ENCODE measurements at regions not wholly inside any gene's neighbourhood (a gene's known extent, or its start where the extent isn't known, plus 50 kb on each side); places are given as distances from the start of the nearest gene placed in this dataset.

DNA sequence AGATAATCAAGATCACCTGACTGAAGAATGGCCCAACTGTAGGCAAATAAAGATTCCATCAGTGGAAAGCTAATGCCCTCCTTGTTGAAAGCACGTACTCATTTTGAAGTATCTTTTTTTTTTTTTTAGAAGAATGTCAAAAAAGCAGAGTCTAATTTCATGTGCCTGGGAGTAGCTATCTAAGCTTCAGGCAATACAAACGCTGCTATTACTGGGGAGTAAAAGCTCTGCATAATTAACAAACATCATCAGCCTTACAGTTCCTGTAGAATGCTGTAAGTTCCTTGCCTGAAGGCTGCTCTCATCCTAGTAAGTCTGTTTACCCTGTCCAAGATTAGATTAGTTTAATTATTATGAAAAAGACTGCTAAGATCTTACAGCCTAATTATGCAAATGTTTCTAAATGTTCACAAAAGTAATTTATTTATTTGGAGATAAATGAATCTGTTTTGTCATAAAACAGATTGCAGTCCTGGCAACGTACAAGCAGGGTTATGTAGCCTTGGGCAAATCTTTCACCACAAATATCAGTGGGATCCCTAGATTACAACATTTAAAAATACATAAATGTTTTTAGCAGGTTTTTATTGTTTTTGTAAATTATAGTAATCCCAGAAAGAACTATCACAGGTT lies 451.3 kb upstream of the AGTR1 start:
- Histone ChIP-seq H3K27ac (no peak overlapping the region), H3K9me3 (no peaks in the 10 kb centered on the region), H3K4me1 (no peaks in the 10 kb centered on the region), H3K4me2 (no peak overlapping the region), H3K27me3 (no peaks in the 10 kb centered on the region), H3K36me3 (no peaks in the 10 kb centered on the region), H3K4me3 (no peak overlapping the region), H3K9ac (no peak overlapping the region), H4K20me1 (no peaks in the 10 kb centered on the region)
- TF ChIP-seq Cebpa-rat (IDR thresholded peaks at IDR 0.05), result no peak

DNA sequence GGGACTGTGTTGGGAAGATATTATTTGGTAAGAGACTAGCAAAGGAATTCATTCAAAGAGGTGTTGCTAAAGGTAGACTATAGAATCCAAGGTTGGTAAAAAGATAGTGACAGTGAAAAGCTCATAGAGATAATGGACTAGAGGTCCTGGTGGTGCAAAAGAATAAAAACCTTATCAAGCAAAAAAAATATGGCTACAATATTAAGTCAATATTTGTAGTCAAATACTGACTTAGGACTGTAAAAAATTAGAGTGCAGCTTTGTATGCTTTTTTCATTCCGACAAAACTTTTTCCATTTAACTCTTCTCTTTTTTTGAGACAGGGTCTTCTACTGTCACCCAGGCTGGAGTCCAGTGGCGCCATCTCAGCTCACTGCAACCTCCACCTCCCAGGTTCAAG lies 444.0 kb upstream of the AGTR1 start:
- H3K4me1 ChIP-seq, result no peaks in the 10 kb centered on the region
- no peak for TF ChIP-seq Cebpa-rat (IDR thresholded peaks at IDR 0.05)
- no peaks in the 10 kb centered on the region for H3K27me3 ChIP-seq
- H4K20me1 ChIP-seq, result no peaks in the 10 kb centered on the region
- no peak overlapping the region for H3K4me3 ChIP-seq
- no peaks in the 10 kb centered on the region for H3K36me3 ChIP-seq
- H3K9me3 ChIP-seq, result no peaks in the 10 kb centered on the region
- no peak overlapping the region for H3K4me2 ChIP-seq
- no peak overlapping the region for H3K9ac ChIP-seq
- no peak overlapping the region for H3K27ac ChIP-seq

DNA sequence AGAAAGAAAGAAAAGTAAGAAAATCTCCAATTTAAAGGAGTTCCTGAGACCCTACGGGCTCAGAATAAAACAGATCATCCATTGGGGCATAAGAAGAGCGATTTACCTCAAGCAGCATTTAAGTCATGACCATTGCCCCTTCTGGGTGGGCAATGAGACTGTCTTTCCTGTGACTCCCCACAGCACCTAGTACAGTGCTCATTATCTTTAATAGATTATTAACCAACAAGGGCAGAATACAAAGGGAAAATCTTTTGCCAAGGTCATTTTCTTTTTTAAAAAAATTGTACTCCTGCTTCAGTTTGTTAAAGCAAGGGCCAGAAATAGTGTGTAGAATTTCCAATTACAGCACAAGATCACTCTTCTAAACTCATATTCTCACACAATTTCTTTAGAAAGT lies 443.3 kb upstream of the AGTR1 start:
- H3K36me3 ChIP-seq, result no peaks in the 10 kb centered on the region
- no peaks in the 10 kb centered on the region for H3K4me1 ChIP-seq
- H4K20me1 ChIP-seq, result no peaks in the 10 kb centered on the region
- H3K9me3 ChIP-seq, result no peaks in the 10 kb centered on the region
- no peak overlapping the region for H3K4me3 ChIP-seq
- H3K27me3 ChIP-seq, result no peaks in the 10 kb centered on the region
- no peak overlapping the region for H3K27ac ChIP-seq
- H3K4me2 ChIP-seq, result no peak overlapping the region
- H3K9ac ChIP-seq, result no peak overlapping the region
- no peak for TF ChIP-seq Cebpa-rat (IDR thresholded peaks at IDR 0.05)

DNA sequence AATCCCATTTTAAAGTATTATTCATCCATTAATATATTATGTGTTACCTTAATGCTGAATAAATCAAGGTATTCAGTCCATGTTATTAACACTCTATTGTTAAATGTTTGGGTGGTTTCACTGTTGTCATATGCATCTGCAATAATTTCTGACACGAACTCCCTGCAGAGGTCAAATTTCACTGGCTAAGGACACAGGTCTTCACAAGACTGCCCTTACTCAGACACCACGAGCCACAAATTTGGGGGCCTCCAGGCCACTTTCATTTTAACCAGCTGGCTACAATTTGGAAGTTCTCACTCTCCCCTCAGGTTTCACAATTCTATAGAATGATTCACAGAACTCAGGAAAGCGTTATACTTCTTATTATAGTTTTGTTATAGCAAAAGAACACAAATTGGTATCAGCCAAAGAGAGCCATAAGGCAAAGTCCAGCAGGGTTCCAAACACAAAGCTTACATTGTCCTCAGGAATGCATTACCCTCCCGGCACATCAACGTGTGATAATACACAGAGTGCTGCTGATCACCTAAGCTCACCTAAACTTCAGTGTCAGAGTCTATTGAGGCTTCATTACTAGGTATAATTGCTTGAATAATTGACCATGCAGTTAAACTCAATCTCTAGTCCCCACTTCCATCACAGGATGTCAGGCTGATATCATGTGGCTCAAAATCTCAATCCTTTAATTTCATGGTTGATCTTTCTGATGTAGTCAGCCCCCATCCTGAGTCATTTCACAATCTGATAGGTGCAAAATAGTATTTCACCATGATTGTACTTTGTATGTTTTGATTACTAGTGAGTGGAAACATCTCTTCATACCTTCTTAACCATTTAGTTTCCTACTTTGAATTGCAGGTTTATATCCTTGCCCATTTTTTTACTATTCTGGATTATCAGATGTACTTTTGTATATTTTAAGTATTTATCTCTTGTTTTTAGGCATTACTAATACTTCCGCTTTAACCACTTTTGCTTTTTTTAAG lies 441.4 kb upstream of the AGTR1 start:
- Histone ChIP-seq H3K4me2 (no peak overlapping the region), H3K27me3 (no peaks in the 10 kb centered on the region), H3K4me1 (no peaks in the 10 kb centered on the region), H3K9ac (no peak overlapping the region), H4K20me1 (no peaks in the 10 kb centered on the region), H3K27ac (no peak overlapping the region), H3K4me3 (no peak overlapping the region), H3K9me3 (no peaks in the 10 kb centered on the region), H3K36me3 (no peaks in the 10 kb centered on the region)
- no peak for TF ChIP-seq Cebpa-rat (IDR thresholded peaks at IDR 0.05)

DNA sequence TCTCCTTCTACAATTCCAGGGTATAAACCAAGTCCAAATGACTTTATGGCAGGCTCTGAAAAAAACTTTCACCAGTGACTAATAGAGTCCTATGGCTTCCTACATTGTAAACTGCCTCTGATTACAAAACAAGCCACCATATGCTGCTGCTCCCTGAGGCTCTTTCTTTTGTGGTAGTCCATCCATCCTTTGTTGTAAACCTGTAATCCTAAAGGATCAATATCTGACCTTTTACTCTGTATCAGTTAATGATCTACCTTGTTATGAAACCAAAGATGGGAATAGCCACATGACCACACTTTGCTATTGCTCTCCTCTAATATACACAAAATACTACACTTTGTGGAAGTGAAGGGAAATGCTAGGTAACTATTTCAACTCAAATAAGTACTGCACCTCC lies 434.7 kb upstream of the AGTR1 start:
- H3K9me3 ChIP-seq, result no peaks in the 10 kb centered on the region
- no peaks in the 10 kb centered on the region for H4K20me1 ChIP-seq
- no peak overlapping the region for H3K27ac ChIP-seq
- H3K9ac ChIP-seq, result no peak overlapping the region
- no peak for TF ChIP-seq Cebpa-rat (IDR thresholded peaks at IDR 0.05)
- H3K4me1 ChIP-seq, result no peaks in the 10 kb centered on the region
- H3K4me2 ChIP-seq, result no peak overlapping the region
- no peak overlapping the region for H3K4me3 ChIP-seq
- no peaks in the 10 kb centered on the region for H3K36me3 ChIP-seq
- H3K27me3 ChIP-seq, result no peaks in the 10 kb centered on the region

DNA sequence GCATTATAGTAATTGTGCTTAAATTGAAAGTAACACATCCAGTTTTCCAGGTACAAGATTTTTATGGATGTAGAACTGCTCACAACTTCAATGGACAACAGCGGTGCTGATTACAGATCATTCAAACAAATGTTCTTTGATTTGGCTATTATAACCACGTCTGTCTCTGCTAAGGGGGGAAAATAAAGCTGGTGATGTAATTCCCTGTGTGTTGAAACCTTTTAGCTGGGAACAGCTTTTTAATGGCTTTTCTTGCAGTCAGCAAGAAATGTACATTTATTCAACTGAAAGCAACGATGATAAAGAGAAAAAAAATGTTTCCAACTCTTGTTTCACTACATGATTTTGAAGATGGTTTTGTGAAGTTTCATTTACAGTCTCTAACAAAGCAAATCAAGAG lies 431.9 kb upstream of the AGTR1 start:
- Histone ChIP-seq H3K9ac (no peak overlapping the region), H3K27me3 (no peaks in the 10 kb centered on the region), H3K9me3 (no peaks in the 10 kb centered on the region), H3K4me1 (no peaks in the 10 kb centered on the region), H3K4me2 (no peak overlapping the region), H3K36me3 (no peaks in the 10 kb centered on the region), H3K4me3 (no peak overlapping the region), H3K27ac (no peak overlapping the region), H4K20me1 (no peaks in the 10 kb centered on the region)
- no peak for TF ChIP-seq Cebpa-rat (IDR thresholded peaks at IDR 0.05)

DNA sequence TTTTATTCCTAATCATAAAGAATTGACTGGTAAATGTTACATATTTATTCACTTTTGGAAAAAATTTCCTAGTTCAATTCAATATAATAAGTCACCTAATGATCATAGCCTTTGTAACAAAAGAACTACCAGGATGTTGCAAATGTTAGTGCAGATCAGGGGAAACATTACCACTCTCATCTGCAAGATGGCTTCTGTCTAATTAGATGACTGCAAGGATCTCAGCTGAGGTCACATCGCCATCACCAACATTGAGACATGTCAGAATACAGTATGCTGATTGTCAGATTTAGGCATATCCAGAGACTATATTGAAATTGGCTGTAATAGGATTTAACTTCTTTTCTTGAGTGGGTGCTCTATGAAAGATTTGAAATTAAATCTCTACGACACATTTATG lies 431.4 kb upstream of the AGTR1 start:
- H3K9ac ChIP-seq, result no peak overlapping the region
- H3K4me2 ChIP-seq, result no peak overlapping the region
- H4K20me1 ChIP-seq, result no peaks in the 10 kb centered on the region
- no peak overlapping the region for H3K4me3 ChIP-seq
- H3K36me3 ChIP-seq, result no peaks in the 10 kb centered on the region
- no peaks in the 10 kb centered on the region for H3K27me3 ChIP-seq
- no peaks in the 10 kb centered on the region for H3K9me3 ChIP-seq
- TF ChIP-seq Cebpa-rat (IDR thresholded peaks at IDR 0.05), result no peak
- no peaks in the 10 kb centered on the region for H3K4me1 ChIP-seq
- H3K27ac ChIP-seq, result no peak overlapping the region

DNA sequence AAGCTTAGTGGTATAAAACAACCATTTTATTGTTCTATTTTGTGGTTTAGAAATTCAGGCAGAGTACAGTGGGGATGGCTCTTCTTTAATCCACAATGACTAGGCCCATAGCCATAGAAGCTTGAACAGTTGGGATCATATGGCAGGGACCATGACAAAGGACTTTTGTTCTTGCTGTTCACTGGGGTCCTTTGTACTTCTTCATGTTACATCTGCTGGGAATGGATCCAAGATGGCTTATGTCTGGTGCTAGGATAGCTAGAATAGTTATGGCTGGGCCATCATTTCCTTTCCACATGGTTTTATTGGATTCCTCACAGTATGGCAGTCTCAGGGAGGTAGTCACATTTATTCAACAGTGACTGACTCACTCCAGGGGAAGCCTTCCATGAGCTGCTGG lies 427.9 kb upstream of the AGTR1 start:
- no peak overlapping the region for H3K4me3 ChIP-seq
- H3K9me3 ChIP-seq, result no peaks in the 10 kb centered on the region
- no peaks in the 10 kb centered on the region for H3K36me3 ChIP-seq
- no peak overlapping the region for H3K9ac ChIP-seq
- H4K20me1 ChIP-seq, result no peaks in the 10 kb centered on the region
- no peak for TF ChIP-seq Cebpa-rat (IDR thresholded peaks at IDR 0.05)
- no peaks in the 10 kb centered on the region for H3K27me3 ChIP-seq
- no peak overlapping the region for H3K4me2 ChIP-seq
- H3K4me1 ChIP-seq, result no peaks in the 10 kb centered on the region
- no peak overlapping the region for H3K27ac ChIP-seq

DNA sequence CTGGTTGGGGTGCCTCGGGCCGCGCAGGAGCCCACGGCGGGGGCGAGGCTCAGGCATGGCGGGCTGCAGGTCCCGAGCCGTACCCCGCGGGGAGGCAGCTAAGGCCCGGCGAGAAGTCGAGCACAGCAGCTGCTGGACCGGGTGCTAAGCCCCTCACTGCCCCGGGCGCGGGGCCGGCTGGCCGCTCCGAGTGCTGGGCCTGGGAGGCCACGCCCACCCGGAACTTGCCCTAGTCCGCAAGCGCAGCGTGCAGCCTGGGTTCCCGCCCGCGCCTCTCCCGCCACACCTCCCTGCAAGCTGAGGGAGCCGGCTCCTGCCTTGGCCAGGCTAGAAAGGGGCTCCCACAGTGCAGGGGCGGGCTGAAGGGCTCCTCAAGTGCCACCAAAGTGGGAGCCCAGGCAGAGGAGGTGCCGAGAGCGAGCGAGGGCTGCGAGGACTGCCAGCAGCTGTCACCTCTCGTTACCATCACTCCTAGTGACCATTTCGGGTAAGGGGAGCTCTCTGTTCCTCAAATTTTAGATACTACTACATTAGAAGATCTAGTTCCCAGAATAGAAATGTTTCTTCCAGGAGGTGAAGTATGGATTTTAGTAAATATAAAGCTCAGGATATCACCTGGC lies 417.0 kb upstream of the AGTR1 start:
- H3K9ac ChIP-seq, result no peak overlapping the region
- no peak overlapping the region for H3K4me3 ChIP-seq
- H3K9me3 ChIP-seq, result peaks cover 15% of the 10 kb centered on the region
- H3K27ac ChIP-seq, result no peak overlapping the region
- no peaks in the 10 kb centered on the region for H4K20me1 ChIP-seq
- H3K4me1 ChIP-seq, result no peaks in the 10 kb centered on the region
- H3K4me2 ChIP-seq, result no peak overlapping the region
- H3K36me3 ChIP-seq, result no peaks in the 10 kb centered on the region
- no peaks in the 10 kb centered on the region for H3K27me3 ChIP-seq
- no peak for TF ChIP-seq Cebpa-rat (IDR thresholded peaks at IDR 0.05)

DNA sequence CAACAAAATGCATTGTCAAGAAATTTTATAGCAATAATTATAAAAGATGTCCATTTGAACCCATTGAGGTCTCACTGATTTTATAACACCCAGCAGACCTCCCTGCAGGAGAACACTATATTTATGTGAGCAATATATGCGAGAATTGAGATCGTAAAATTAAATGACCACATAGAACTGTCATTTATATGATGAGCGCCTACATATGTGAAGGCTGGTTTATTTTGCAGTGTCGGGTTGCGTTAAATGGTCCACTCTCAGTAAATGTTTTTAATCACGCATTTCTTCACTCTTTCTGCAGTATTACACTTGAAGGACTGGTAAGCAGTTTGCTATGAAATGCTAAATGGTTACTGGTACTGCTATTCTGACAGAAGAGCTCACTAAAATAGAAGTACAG lies 408.5 kb upstream of the AGTR1 start:
- no peaks in the 10 kb centered on the region for H3K27me3 ChIP-seq
- no peaks in the 10 kb centered on the region for H3K9me3 ChIP-seq
- no peaks in the 10 kb centered on the region for H4K20me1 ChIP-seq
- no peaks in the 10 kb centered on the region for H3K4me1 ChIP-seq
- no peaks in the 10 kb centered on the region for H3K36me3 ChIP-seq
- H3K4me2 ChIP-seq, result no peak overlapping the region
- TF ChIP-seq Cebpa-rat (IDR thresholded peaks at IDR 0.05), result no peak
- no peak overlapping the region for H3K4me3 ChIP-seq
- no peak overlapping the region for H3K27ac ChIP-seq
- no peak overlapping the region for H3K9ac ChIP-seq

All from BLaER1 (cell line).